HFFc6 (cell line): ENCODE measurements at regions not wholly inside any gene's neighbourhood (a gene's known extent, or its start where the extent isn't known, plus 50 kb on each side); places are given as distances from the start of the nearest gene placed in this dataset.

ENCODE experiments used
- DNase-seq: peaks from one replicate; pipeline ENCODE4 v3.0.0-alpha.2; 2018
- H3K27ac Mint-ChIP-seq: 2 replicates; pipeline ENCODE4 v1.8.0; 2020; ENCODE audit warnings: mild to moderate bottlenecking, mixed read lengths
- H3K27me3 Mint-ChIP-seq: 2 replicates; pipeline ENCODE4 v1.8.0; 2021; ENCODE audit warnings: mild to moderate bottlenecking, moderate library complexity, mixed read lengths; ENCODE audit not compliant: insufficient read depth
- H3K36me3 Mint-ChIP-seq: 2 replicates; pipeline ENCODE4 v1.8.0; 2021; ENCODE audit warnings: low read depth, mixed read lengths
- H3K4me1 Mint-ChIP-seq: 2 replicates; pipeline ENCODE4 v1.8.0; 2020; ENCODE audit warnings: low read depth, mixed read lengths
- H3K4me3 Mint-ChIP-seq: 2 replicates; pipeline ENCODE4 v1.8.0; 2020; ENCODE audit warnings: mild to moderate bottlenecking, moderate library complexity, mixed read lengths
- H3K9me3 Mint-ChIP-seq: 2 replicates; pipeline ENCODE4 v1.8.0; 2020; ENCODE audit warnings: mild to moderate bottlenecking, mixed read lengths
- TF ChIP-seq, protein P1 (sequence below): fragments of 200-600 bp; sonication (generic); IDR thresholded peaks from 2 replicates; pipeline ENCODE4 v1.5.0; 2021; ENCODE audit warnings: antibody characterized with exemption, mild to moderate bottlenecking

DNA sequence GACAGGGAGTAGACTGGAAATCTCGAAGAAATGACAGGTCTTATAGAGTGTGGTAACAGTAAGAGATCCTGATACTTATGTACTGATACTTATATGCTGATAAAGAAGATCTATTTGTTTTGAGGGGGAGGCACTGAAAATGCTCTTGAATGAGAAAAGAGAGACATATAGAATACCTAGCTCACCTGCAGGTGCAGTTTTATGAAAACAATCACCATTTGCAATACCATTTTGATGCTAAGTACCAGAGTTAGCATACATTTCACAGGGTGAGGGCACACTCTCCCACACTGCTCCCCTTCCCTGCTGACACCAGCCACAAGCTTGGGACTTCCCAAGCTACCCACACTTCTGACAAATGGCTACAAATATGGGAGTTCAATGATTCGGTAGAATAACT lies 1490.1 kb upstream of the IGFBP7 start:
- DNase-seq, result no peak
- Mint-ChIP-seq H3K4me1 (no peaks in the 10 kb centered on the region), H3K36me3 (no peaks in the 10 kb centered on the region), H3K4me3 (no peak overlapping the region), H3K27me3 (no peaks in the 10 kb centered on the region), H3K27ac (no peak overlapping the region), H3K9me3 (peaks cover 19% of the 10 kb centered on the region)
- TF ChIP-seq, protein P1, sequence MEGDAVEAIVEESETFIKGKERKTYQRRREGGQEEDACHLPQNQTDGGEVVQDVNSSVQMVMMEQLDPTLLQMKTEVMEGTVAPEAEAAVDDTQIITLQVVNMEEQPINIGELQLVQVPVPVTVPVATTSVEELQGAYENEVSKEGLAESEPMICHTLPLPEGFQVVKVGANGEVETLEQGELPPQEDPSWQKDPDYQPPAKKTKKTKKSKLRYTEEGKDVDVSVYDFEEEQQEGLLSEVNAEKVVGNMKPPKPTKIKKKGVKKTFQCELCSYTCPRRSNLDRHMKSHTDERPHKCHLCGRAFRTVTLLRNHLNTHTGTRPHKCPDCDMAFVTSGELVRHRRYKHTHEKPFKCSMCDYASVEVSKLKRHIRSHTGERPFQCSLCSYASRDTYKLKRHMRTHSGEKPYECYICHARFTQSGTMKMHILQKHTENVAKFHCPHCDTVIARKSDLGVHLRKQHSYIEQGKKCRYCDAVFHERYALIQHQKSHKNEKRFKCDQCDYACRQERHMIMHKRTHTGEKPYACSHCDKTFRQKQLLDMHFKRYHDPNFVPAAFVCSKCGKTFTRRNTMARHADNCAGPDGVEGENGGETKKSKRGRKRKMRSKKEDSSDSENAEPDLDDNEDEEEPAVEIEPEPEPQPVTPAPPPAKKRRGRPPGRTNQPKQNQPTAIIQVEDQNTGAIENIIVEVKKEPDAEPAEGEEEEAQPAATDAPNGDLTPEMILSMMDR, result no peak

DNA sequence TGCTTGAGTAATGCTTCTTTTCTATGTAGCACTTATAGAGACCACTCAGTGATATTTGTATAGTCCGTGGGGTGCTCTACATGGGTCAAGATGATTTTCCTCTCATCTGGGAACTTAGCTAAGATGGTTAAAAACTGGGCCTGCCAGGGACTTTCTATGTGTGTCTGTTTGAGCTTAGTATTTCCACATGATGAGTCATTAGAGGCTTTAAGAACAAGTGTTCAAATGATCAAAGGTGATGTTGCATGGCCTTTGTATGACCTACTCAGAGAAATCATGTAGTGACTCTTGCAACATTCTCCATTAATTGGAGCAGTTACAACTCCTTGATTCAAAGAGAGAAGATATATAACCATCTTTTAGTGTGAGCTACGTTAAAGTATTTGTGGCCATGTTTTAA lies 1480.5 kb upstream of the IGFBP7 start:
- no peak overlapping the region for H3K27ac Mint-ChIP-seq
- TF ChIP-seq, protein P1, result no peak
- no peaks in the 10 kb centered on the region for H3K4me1 Mint-ChIP-seq
- H3K4me3 Mint-ChIP-seq, result no peak overlapping the region
- peaks cover 18% of the 10 kb centered on the region; the same call in 1 of the 2 replicates for H3K9me3 Mint-ChIP-seq
- no peaks in the 10 kb centered on the region for H3K36me3 Mint-ChIP-seq
- no peak for DNase-seq
- no peaks in the 10 kb centered on the region for H3K27me3 Mint-ChIP-seq

DNA sequence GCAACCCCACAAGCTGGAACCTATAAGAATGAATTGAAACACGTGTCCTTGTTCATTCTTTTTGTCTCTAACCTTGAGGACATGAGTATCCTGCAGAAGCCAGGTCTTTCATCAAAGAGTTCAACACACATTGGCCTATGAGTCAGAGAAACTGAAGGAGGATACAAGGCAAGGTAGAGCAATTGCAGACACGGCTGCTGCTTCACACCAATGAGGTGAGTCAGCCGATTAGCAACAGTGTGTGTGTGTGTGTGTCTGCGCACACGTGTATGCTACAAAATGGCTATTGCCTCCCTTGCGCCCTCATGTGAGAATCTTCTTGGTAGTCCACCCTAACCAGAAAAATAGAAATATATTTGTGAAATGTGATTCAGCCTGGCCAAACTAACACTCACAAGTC lies 1477.7 kb upstream of the IGFBP7 start:
- no peaks in the 10 kb centered on the region for H3K27me3 Mint-ChIP-seq
- H3K4me1 Mint-ChIP-seq, result no peaks in the 10 kb centered on the region
- H3K36me3 Mint-ChIP-seq, result no peaks in the 10 kb centered on the region
- no peak for DNase-seq
- H3K4me3 Mint-ChIP-seq, result no peak overlapping the region
- peaks cover 30% of the 10 kb centered on the region for H3K9me3 Mint-ChIP-seq
- H3K27ac Mint-ChIP-seq, result no peak overlapping the region
- TF ChIP-seq, protein P1, result no peak

DNA sequence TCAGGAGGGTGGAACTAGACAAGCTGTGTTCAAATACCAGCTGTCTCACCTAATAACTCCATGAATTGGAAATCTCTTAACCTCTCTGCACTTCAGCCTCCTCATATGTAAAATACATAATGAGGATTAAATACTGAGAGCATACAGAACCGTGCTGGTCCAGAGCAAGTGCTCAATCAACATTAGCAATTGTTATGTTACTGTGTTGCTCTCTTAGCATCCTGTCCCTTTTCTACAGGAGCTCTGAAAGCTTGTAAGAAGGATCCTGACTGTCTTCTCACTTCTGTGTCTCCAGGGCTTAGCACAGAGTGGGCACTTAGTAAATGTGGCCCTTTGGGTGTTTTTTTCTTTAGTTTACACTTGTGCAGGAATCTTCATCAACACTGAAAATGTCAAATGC lies 1456.1 kb upstream of the IGFBP7 start:
- Mint-ChIP-seq H3K36me3 (no peaks in the 10 kb centered on the region), H3K27ac (no peak overlapping the region), H3K9me3 (peaks cover 20% of the 10 kb centered on the region; the same call in 1 of the 2 replicates), H3K4me1 (no peaks in the 10 kb centered on the region), H3K27me3 (no peaks in the 10 kb centered on the region), H3K4me3 (no peak overlapping the region)
- TF ChIP-seq, protein P1, result no peak
- DNase-seq, result no peak

DNA sequence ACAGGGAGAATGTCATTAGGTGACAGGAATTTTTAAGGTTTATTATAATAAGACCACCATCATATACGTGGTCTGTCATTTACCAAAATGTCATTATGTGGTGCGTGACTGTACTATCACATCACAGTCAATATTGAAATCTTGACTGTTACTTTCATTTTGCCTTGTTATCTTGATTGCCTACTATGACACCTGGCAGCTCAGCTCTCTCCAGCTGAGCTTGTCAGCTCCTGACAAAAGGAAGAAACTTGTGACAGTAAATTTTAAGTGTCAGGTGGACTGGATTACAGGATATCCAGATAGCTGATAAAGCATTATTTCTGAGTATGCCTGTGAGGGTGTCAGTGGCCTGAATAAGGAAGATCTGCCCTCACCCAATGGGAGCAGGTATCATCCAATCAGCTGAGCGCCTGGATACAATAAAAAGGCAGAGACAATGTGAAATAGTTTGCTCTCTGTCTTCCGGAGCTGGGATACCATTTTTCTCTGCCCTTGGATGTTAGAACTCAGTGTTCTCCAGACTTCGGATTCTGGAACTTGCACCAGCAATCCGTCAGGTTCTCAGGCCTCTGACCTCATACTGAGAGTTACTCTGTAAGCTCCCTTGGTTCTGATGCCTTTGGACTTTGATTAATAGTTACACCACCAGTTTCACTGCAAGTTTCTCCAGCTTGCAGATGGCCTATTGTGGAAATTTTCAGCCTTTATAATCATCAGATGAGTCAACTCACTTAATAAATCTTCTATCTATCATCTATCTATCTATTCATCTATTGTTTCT lies 1454.7 kb upstream of the IGFBP7 start:
- H3K9me3 Mint-ChIP-seq, result peaks cover 19% of the 10 kb centered on the region; the same call in 1 of the 2 replicates
- no peak for DNase-seq
- no peak overlapping the region for H3K4me3 Mint-ChIP-seq

More for the DNA sequence above, 1454.7 kb upstream of the IGFBP7 start:
- Mint-ChIP-seq H3K27me3 (no peaks in the 10 kb centered on the region), H3K4me1 (no peaks in the 10 kb centered on the region), H3K27ac (no peak overlapping the region), H3K36me3 (no peaks in the 10 kb centered on the region)
- TF ChIP-seq, protein P1, result no peak
